Neural cell (in vitro differentiated cells): ENCODE measurements at regions not wholly inside any gene's neighbourhood (a gene's known extent, or its start where the extent isn't known, plus 50 kb on each side); places are given as distances from the start of the nearest gene placed in this dataset.
"Not testable (repeated sequence)": the region's sequence is repeated elsewhere in the genome, so short reads cannot be mapped to it uniquely, and the experiment has no call there.

ENCODE experiments used
- H2AFZ ChIP-seq: fragments of 200-600, 300-800 bp; sonication (generic), shearing (Covaris generic); 2 replicates; pipeline ENCODE4 v1.6.0; 2014; ENCODE audit warnings: low read depth, mild to moderate bottlenecking, antibody characterized with exemption, low read length, moderate library complexity
- H3F3A ChIP-seq: fragments of 200-600 bp; shearing (Covaris generic); 2 replicates; pipeline ENCODE4 v1.6.1; 2016; ENCODE audit warnings: mild to moderate bottlenecking, moderate library complexity, mixed read lengths, antibody characterized with exemption, low read length; ENCODE audit not compliant: insufficient read depth, poor library complexity, severe bottlenecking
- H3K27ac ChIP-seq: fragments of 200-600, 300-800 bp; sonication (generic), shearing (Covaris generic); 2 replicates; pipeline ENCODE4 v1.5.1; 2014; ENCODE audit warnings: mild to moderate bottlenecking, low read length, moderate library complexity
- H3K27me3 ChIP-seq: fragments of 300-800, 200-600 bp; sonication (generic), shearing (Covaris generic); 2 replicates; pipeline ENCODE4 v1.6.0; 2014; ENCODE audit warnings: mild to moderate bottlenecking, low read depth, low read length, moderate library complexity; ENCODE audit not compliant: insufficient read depth
- H3K36me3 ChIP-seq: fragments of 300-800, 200-600 bp; sonication (generic), shearing (Covaris generic); 2 replicates; pipeline ENCODE4 v1.5.1; 2014; ENCODE audit warnings: mild to moderate bottlenecking, antibody characterized with exemption, low read length, moderate library complexity; ENCODE audit not compliant: insufficient read depth
- H3K4me2 ChIP-seq: fragments of 300-800, 200-600 bp; sonication (generic), shearing (Covaris generic); 2 replicates; pipeline ENCODE4 v1.6.0; 2014; ENCODE audit warnings: mild to moderate bottlenecking, low read length
- H3K4me3 ChIP-seq: fragments of 300-800, 200-600 bp; sonication (generic), shearing (Covaris generic); 2 replicates; pipeline ENCODE4 v1.5.1; 2014; ENCODE audit warnings: mild to moderate bottlenecking, low read length, moderate library complexity
- H3K79me2 ChIP-seq: fragments of 200-600 bp; shearing (Covaris generic); replicated peaks from 2 replicates; pipeline ENCODE4 v1.6.0; 2014; ENCODE audit warnings: mild to moderate bottlenecking, low read length, moderate library complexity; ENCODE audit not compliant: insufficient read depth
- H3K9ac ChIP-seq: fragments of 300-800, 200-600 bp; sonication (generic), shearing (Covaris generic); 2 replicates; pipeline ENCODE4 v1.6.1; 2016; ENCODE audit warnings: mild to moderate bottlenecking, low read length, mixed read lengths
- H3K9me2 ChIP-seq: fragments of 200-600 bp; shearing (Covaris generic); 2 replicates; pipeline ENCODE4 v1.6.1; 2016; ENCODE audit warnings: mild to moderate bottlenecking, low read length, mixed read lengths; ENCODE audit not compliant: insufficient read depth
- H3K9me3 ChIP-seq: fragments of 200-600, 300-800 bp; sonication (generic), shearing (Covaris generic); 2 replicates; pipeline ENCODE4 v1.6.1; 2016; ENCODE audit warnings: mild to moderate bottlenecking, mixed run types, low read length, moderate library complexity, mixed read lengths
- H4K20me1 ChIP-seq: fragments of 200-600 bp; shearing (Covaris generic); 2 replicates; pipeline ENCODE4 v1.6.1; 2016; ENCODE audit warnings: mild to moderate bottlenecking, mixed run types; ENCODE audit not compliant: insufficient read depth
- EP300 ChIP-seq: fragments of 450-650 bp; conservative IDR thresholded peaks from 2 replicates; pipeline ENCODE4 v1.6.1; 2014; ENCODE audit warnings: antibody characterized with exemption, mild to moderate bottlenecking, moderate library complexity; ENCODE audit not compliant: poor library complexity, severe bottlenecking
- EZH2 ChIP-seq: fragments of 200-600, 300-800 bp; shearing (Covaris generic), sonication (generic); IDR thresholded peaks from 2 replicates; pipeline ENCODE4 v1.6.1; 2014; ENCODE audit warnings: antibody characterized with exemption, low read length, borderline replicate concordance, mild to moderate bottlenecking; ENCODE audit not compliant: insufficient read depth, poor library complexity, severe bottlenecking
- MXI1 ChIP-seq: fragments of 450-650 bp; conservative IDR thresholded peaks from 2 replicates; pipeline ENCODE4 v1.6.1; 2014; ENCODE audit warnings: antibody characterized with exemption, mild to moderate bottlenecking; ENCODE audit not compliant: poor library complexity, severe bottlenecking
- POLR2AphosphoS5 ChIP-seq: IDR thresholded peaks from 2 replicates; pipeline ENCODE4 v1.6.1; 2012
- RAD21 ChIP-seq: fragments of 450-650 bp; conservative IDR thresholded peaks from 2 replicates; pipeline ENCODE4 v1.6.1; 2014; ENCODE audit warnings: antibody characterized with exemption, mild to moderate bottlenecking, moderate library complexity
- SMC3 ChIP-seq: fragments of 450-650 bp; conservative IDR thresholded peaks from 2 replicates; pipeline ENCODE4 v1.6.1; 2014; ENCODE audit warnings: antibody characterized with exemption, mild to moderate bottlenecking, moderate library complexity; ENCODE audit not compliant: poor library complexity
- TAF1 ChIP-seq: IDR thresholded peaks from 2 replicates; pipeline ENCODE4 v1.6.1; 2012; ENCODE audit warnings: low read depth
- TF ChIP-seq, protein P1 (sequence below): IDR thresholded peaks from 2 replicates; pipeline ENCODE4 v1.6.1; 2012; ENCODE audit warnings: borderline replicate concordance
- TF ChIP-seq, protein P2 (sequence below): fragments of 450-650 bp; IDR thresholded peaks from 2 replicates; pipeline ENCODE4 v1.5.1; 2014; ENCODE audit warnings: antibody characterized with exemption, mild to moderate bottlenecking, moderate library complexity; ENCODE audit not compliant: poor library complexity, severe bottlenecking

GRCh38 chr21:19489930-19490329 is 1086.3 kb upstream of the TMPRSS15 start:
- Histone ChIP-seq H4K20me1 (no peaks in the 10 kb centered on the region), H3K9ac (no peak overlapping the region), H3K27ac (no peak overlapping the region), H3K4me3 (no peak overlapping the region), H3K36me3 (no peaks in the 10 kb centered on the region), H2AFZ (no peak overlapping the region), H3F3A (no peaks in the 10 kb centered on the region), H3K9me2 (no peaks in the 10 kb centered on the region), H3K4me2 (no peak overlapping the region), H3K27me3 (no peaks in the 10 kb centered on the region), H3K79me2 (no peaks in the 10 kb centered on the region), H3K9me3 (no peaks in the 10 kb centered on the region)
- TF ChIP-seq, protein P1, sequence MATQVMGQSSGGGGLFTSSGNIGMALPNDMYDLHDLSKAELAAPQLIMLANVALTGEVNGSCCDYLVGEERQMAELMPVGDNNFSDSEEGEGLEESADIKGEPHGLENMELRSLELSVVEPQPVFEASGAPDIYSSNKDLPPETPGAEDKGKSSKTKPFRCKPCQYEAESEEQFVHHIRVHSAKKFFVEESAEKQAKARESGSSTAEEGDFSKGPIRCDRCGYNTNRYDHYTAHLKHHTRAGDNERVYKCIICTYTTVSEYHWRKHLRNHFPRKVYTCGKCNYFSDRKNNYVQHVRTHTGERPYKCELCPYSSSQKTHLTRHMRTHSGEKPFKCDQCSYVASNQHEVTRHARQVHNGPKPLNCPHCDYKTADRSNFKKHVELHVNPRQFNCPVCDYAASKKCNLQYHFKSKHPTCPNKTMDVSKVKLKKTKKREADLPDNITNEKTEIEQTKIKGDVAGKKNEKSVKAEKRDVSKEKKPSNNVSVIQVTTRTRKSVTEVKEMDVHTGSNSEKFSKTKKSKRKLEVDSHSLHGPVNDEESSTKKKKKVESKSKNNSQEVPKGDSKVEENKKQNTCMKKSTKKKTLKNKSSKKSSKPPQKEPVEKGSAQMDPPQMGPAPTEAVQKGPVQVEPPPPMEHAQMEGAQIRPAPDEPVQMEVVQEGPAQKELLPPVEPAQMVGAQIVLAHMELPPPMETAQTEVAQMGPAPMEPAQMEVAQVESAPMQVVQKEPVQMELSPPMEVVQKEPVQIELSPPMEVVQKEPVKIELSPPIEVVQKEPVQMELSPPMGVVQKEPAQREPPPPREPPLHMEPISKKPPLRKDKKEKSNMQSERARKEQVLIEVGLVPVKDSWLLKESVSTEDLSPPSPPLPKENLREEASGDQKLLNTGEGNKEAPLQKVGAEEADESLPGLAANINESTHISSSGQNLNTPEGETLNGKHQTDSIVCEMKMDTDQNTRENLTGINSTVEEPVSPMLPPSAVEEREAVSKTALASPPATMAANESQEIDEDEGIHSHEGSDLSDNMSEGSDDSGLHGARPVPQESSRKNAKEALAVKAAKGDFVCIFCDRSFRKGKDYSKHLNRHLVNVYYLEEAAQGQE = no peak
- no peak for TF ChIP-seq SMC3
- no peak for TF ChIP-seq EZH2
- TF ChIP-seq, protein P2, sequence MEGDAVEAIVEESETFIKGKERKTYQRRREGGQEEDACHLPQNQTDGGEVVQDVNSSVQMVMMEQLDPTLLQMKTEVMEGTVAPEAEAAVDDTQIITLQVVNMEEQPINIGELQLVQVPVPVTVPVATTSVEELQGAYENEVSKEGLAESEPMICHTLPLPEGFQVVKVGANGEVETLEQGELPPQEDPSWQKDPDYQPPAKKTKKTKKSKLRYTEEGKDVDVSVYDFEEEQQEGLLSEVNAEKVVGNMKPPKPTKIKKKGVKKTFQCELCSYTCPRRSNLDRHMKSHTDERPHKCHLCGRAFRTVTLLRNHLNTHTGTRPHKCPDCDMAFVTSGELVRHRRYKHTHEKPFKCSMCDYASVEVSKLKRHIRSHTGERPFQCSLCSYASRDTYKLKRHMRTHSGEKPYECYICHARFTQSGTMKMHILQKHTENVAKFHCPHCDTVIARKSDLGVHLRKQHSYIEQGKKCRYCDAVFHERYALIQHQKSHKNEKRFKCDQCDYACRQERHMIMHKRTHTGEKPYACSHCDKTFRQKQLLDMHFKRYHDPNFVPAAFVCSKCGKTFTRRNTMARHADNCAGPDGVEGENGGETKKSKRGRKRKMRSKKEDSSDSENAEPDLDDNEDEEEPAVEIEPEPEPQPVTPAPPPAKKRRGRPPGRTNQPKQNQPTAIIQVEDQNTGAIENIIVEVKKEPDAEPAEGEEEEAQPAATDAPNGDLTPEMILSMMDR = no peak
- TF ChIP-seq POLR2AphosphoS5 = no peak
- no peak for TF ChIP-seq EP300
- TF ChIP-seq TAF1 = no peak
- TF ChIP-seq RAD21 = no peak
- no peak for TF ChIP-seq MXI1

- no peaks in the 10 kb centered on the region for H3K9me2 ChIP-seq
- no peaks in the 10 kb centered on the region for H3F3A ChIP-seq
- no peak overlapping the region for H3K4me3 ChIP-seq
- no peak overlapping the region for H2AFZ ChIP-seq
- no peaks in the 10 kb centered on the region for H4K20me1 ChIP-seq
- no peak overlapping the region for H3K9ac ChIP-seq
- TF ChIP-seq EZH2 = no peak
- TF ChIP-seq EP300 = no peak
- TF ChIP-seq RAD21 = no peak
- TF ChIP-seq, protein P2 = no peak
- no peak for TF ChIP-seq TAF1
- TF ChIP-seq POLR2AphosphoS5 = no peak
- TF ChIP-seq, protein P1 = no peak
- TF ChIP-seq MXI1 = no peak
- TF ChIP-seq SMC3 = no peak
- H3K27ac ChIP-seq = no peak overlapping the region
- no peaks in the 10 kb centered on the region for H3K9me3 ChIP-seq
- no peak overlapping the region for H3K4me2 ChIP-seq
- no peaks in the 10 kb centered on the region for H3K36me3 ChIP-seq
- no peaks in the 10 kb centered on the region for H3K79me2 ChIP-seq
- no peaks in the 10 kb centered on the region for H3K27me3 ChIP-seq
Measured at GRCh38 chr21:19490481-19490880, 1086.9 kb upstream of the TMPRSS15 start.

GRCh38 chr21:19493437-19494241 is 1090.1 kb upstream of the TMPRSS15 start:
- H3K4me3 ChIP-seq, H3K9ac ChIP-seq, H3K9me3 ChIP-seq, H3K79me2 ChIP-seq, H3K9me2 ChIP-seq, H4K20me1 ChIP-seq, H3K27ac ChIP-seq, H2AFZ ChIP-seq, H3K36me3 ChIP-seq, H3F3A ChIP-seq, H3K27me3 ChIP-seq, H3K4me2 ChIP-seq: not testable (repeated sequence)
